ENCODE measurements at regions not wholly inside any gene's neighbourhood (a gene's known extent, or its start where the extent isn't known, plus 50 kb on each side); places are given as distances from the start of the nearest gene placed in this dataset.

- TF ChIP-seq CTCF (conservative IDR thresholded peaks at IDR 0.05 in 1 of 2, IDR thresholded peaks at IDR 0.05 in 1 of 2; ENCODE audit: extremely low read depth in 1 of 2, insufficient read depth in 1 of 2, low read depth in 1 of 2, low read length in 2 of 2) (no peak), EZH2 (IDR thresholded peaks at IDR 0.05; ENCODE audit: borderline replicate concordance, low read length) (no peak)
These were observed 615.5 kb downstream of the TLE1 start for GRCh38 chr9:81073821-81074220.

Data from mammary epithelial cell (primary cell).